Activated CD8-positive, alpha-beta memory T cell treated with anti-CD3 and anti-CD28 coated beads, Interleukin-2, amount 10 ng/mL, durations not matched to agents 7 days and 5 days (primary cell): ENCODE measurements at regions not wholly inside any gene's neighbourhood (a gene's known extent, or its start where the extent isn't known, plus 50 kb on each side); places are given as distances from the start of the nearest gene placed in this dataset.

Experiments used
- ATAC-seq: fragments of 150-1000 bp; cut with Tn5 transposase; one replicate; pipeline ENCODE4 v1.10.0; 2021; ENCODE audit warnings: moderate library complexity
- CTCF ChIA-PET: fragments of 350-600 bp; sonication (Branson Sonifier 250); formaldehyde crosslinking; loops from one replicate; lab custom pipeline; 2021; ENCODE audit warnings: antibody characterized with exemption; lab: Charles Lee
- DNase-seq: peaks from one replicate; pipeline ENCODE4 v3.0.0-alpha.2; 2020
- H3K27ac Mint-ChIP-seq: one replicate; pipeline ENCODE4 v1.8.0; 2021; ENCODE audit warnings: mild to moderate bottlenecking, mixed read lengths
- H3K27me3 Mint-ChIP-seq: one replicate; pipeline ENCODE4 v1.8.0; 2021; ENCODE audit warnings: mixed read lengths
- H3K36me3 Mint-ChIP-seq: one replicate; pipeline ENCODE4 v1.8.0; 2021; ENCODE audit warnings: mild to moderate bottlenecking, mixed read lengths
- H3K4me1 Mint-ChIP-seq: one replicate; pipeline ENCODE4 v1.8.0; 2021; ENCODE audit warnings: mixed read lengths
- H3K4me3 Mint-ChIP-seq: one replicate; pipeline ENCODE4 v1.8.0; 2021; ENCODE audit warnings: mild to moderate bottlenecking, moderate library complexity, mixed read lengths
- H3K9me3 Mint-ChIP-seq: one replicate; pipeline ENCODE4 v1.8.0; 2022; ENCODE audit warnings: low read depth, mixed read lengths

- H3K27me3 Mint-ChIP-seq, result peaks cover 2% of the 10 kb centered on the region
- H3K9me3 Mint-ChIP-seq, result no peaks in the 10 kb centered on the region
- CTCF ChIA-PET, result no interaction called here
- no peaks in the 10 kb centered on the region for H3K36me3 Mint-ChIP-seq
- DNase-seq (no peak), ATAC-seq (no peak)
- no peak overlapping the region for H3K4me3 Mint-ChIP-seq
- no peak overlapping the region for H3K27ac Mint-ChIP-seq
- H3K4me1 Mint-ChIP-seq, result no peaks in the 10 kb centered on the region
Observed at GRCh38 chr20:52747845-52748284, 224.3 kb upstream of the TSHZ2 start.

DNA sequence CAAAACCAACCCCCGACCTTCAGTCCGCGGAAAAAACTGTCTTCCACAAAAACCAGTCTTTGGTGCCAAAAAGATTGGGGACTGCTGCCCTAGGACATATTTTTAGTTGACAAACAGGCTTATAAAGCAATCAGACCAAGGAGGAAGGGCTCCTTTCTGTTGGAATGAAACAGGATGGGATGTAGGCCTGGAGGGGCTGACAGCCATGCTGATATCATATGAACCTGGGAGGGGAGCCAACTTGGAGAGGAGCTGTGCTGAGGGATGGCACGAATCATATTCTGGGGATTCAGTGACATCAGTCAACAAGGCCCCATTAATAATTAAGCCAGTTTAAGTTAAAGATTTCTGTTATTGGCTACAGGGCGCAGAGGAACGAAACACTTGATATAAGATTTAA lies 225.4 kb upstream of the TSHZ2 start:
- Mint-ChIP-seq H3K36me3 (no peaks in the 10 kb centered on the region), H3K9me3 (no peaks in the 10 kb centered on the region), H3K4me3 (no peak overlapping the region), H3K4me1 (no peaks in the 10 kb centered on the region), H3K27ac (no peak overlapping the region), H3K27me3 (peaks cover 2% of the 10 kb centered on the region)
- CTCF ChIA-PET, result no interaction called here
- ATAC-seq, result no peak
- DNase-seq, result no peak

DNA sequence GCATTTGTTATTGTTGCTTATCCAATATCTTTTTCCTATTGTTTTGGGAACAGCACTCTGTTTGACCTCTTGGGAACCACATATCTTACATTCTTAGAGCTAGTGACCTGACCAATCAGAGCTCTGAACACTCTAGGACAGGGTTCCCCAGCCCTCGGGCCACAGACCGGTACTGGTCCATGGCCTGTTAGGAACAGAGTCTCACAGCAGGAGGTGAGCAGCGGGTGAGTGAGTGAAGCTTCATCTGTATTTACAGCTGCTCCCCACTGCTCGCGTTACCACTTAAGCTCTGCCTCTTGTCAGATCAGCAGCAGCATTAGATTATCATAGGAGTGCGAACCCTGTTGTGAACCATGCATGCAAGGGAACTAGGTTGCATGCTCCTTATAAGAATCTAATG lies 226.0 kb upstream of the TSHZ2 start:
- Mint-ChIP-seq H3K27ac (no peak overlapping the region), H3K36me3 (no peaks in the 10 kb centered on the region), H3K4me1 (no peaks in the 10 kb centered on the region), H3K4me3 (no peak overlapping the region), H3K9me3 (no peaks in the 10 kb centered on the region), H3K27me3 (peaks cover 2% of the 10 kb centered on the region)
- ATAC-seq (no peak), DNase-seq (no peak)
- CTCF ChIA-PET, result no interaction called here

DNA sequence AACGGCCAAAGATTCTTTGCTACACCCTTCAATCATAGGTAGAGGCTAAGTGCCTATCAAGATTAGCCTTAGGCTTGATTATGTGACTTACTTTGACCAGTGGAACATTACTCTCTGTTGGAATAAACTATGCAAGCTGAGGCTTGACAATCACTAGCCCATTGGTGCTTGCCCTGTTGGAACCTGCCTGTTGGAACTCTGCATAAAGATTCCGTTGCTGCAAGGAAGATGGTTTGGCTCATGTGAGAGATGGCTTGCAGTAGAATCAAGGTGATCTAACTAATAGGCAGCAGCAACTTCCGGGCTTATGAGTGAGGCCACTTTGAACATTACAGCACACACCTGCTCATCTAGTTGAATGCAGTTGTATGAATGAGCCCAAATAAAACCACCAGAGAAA lies 227.7 kb upstream of the TSHZ2 start:
- H3K27ac Mint-ChIP-seq, result no peak overlapping the region
- no peaks in the 10 kb centered on the region for H3K9me3 Mint-ChIP-seq
- no peak overlapping the region for H3K4me3 Mint-ChIP-seq
- ATAC-seq (no peak), DNase-seq (no peak)
- peaks cover 2% of the 10 kb centered on the region for H3K27me3 Mint-ChIP-seq
- no peaks in the 10 kb centered on the region for H3K4me1 Mint-ChIP-seq
- no peaks in the 10 kb centered on the region for H3K36me3 Mint-ChIP-seq
- CTCF ChIA-PET, result no interaction called here

DNA sequence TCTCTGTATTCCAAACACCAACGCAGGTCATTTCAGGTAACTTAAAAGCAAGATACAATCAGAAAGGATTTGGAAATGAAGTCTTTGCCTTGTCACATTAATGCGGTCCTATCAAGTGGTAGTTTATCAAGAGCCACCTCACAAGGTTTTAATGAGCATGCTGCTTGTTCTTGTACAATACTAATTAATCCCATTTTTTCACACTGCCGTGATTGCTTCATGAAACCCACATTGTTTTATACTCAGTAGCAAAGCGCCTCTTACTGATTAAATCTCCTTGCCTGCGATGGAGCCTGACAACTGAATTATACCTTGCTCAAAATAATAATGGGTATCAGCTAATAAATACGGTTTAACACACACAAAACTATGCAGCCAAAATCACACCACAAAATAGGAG lies 234.1 kb upstream of the TSHZ2 start:
- H3K9me3 Mint-ChIP-seq, result no peaks in the 10 kb centered on the region
- H3K4me1 Mint-ChIP-seq, result no peaks in the 10 kb centered on the region
- H3K27me3 Mint-ChIP-seq, result peaks cover 2% of the 10 kb centered on the region
- H3K4me3 Mint-ChIP-seq, result no peak overlapping the region
- no peaks in the 10 kb centered on the region for H3K36me3 Mint-ChIP-seq
- CTCF ChIA-PET, result no interaction called here
- ATAC-seq (no peak), DNase-seq (no peak)
- no peak overlapping the region for H3K27ac Mint-ChIP-seq

- DNase-seq, result no peak
- no peaks in the 10 kb centered on the region for H3K36me3 Mint-ChIP-seq
- CTCF ChIA-PET, result no interaction called here
- H3K9me3 Mint-ChIP-seq, result no peaks in the 10 kb centered on the region
- no peak overlapping the region for H3K4me3 Mint-ChIP-seq
- H3K4me1 Mint-ChIP-seq, result no peaks in the 10 kb centered on the region
- no peak for ATAC-seq
- no peak overlapping the region for H3K27ac Mint-ChIP-seq
- peaks cover 2% of the 10 kb centered on the region for H3K27me3 Mint-ChIP-seq
Observed at GRCh38 chr20:52736507-52736906, 235.7 kb upstream of the TSHZ2 start.

DNA sequence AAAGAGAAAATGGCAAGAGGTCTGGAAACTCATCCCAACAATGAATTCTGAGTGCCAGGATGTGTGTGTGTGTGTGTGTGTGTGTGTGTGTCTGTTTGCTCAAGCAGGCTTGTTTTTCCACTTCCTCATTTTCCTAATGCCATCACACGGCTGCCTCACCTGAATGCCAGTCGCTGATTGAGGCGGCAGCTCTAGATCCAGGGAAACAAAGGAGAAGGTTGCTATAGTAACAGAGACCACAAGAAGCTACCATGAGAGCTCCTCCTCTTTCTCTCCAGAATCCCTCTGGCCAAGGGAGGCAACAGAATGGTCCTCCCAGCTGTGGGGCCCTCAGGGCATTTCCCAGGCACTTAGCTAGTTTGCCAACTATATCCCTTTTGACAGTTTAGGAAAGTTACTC lies 241.1 kb upstream of the TSHZ2 start:
- ATAC-seq (no peak), DNase-seq (no peak)
- Mint-ChIP-seq H3K36me3 (no peaks in the 10 kb centered on the region), H3K27me3 (peaks cover 2% of the 10 kb centered on the region), H3K4me3 (no peak overlapping the region), H3K4me1 (no peaks in the 10 kb centered on the region), H3K27ac (no peak overlapping the region), H3K9me3 (peaks cover 2% of the 10 kb centered on the region)
- CTCF ChIA-PET, result no interaction called here

DNA sequence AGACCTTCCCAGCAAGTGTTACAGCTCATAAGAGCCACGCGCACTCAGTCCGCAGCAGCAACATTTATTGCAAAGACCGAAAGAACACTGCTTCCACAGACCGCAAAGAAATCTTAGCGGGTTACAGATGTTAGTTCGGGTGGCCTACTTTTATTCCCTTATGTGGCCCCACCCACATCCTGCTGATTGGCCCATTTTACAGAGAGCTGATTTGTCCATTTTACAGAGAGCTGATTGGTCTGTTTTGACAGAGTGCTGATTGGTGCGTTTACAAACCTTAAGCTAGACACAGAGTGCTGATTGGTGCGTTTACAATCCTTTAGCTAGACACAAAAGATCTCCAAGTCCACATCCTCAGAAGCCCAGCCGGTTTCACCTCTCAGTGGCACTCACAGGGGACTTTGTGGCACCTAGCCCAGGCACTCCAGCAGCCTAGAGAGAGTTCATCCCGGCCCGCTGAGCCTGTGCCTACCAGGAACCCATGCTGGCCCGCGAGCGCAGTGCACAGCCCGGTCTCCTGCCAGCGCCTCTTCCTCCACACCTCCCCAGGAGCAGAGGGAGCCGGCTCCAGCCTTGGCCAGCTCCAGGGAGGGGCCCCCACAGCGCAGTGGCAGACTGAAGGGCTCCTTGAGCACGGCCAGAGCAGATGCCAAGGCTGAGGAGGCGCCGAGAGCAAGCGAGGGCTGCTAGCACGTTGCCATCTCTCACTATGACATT lies 244.3 kb upstream of the TSHZ2 start:
- Mint-ChIP-seq H3K9me3 (peaks cover 2% of the 10 kb centered on the region), H3K4me1 (no peaks in the 10 kb centered on the region), H3K4me3 (no peak overlapping the region), H3K27me3 (no peaks in the 10 kb centered on the region), H3K27ac (no peak overlapping the region), H3K36me3 (no peaks in the 10 kb centered on the region)
- CTCF ChIA-PET, result no interaction called here
- DNase-seq (no peak), ATAC-seq (no peak)

DNA sequence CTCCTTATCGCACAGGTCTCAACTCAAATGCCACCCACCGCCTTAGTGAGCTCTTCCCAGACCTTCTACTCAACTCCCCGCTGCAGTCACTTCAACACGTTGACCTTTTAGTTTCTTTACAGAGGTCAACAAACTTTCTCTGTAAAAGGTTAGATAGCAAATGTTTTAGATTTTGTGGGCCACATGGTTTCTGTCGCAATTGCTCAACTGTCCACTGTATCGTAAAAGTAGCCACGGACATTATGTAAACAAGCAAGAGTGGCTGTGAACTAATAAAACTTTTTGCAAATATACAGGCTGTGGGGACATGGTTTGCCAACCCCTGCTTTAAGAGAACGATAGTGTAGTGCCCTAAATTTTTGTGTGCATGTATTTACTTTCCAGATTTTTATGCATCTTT lies 247.6 kb upstream of the TSHZ2 start:
- CTCF ChIA-PET, result no interaction called here
- peaks cover 2% of the 10 kb centered on the region for H3K9me3 Mint-ChIP-seq
- no peak overlapping the region for H3K4me3 Mint-ChIP-seq
- ATAC-seq (no peak), DNase-seq (no peak)
- no peaks in the 10 kb centered on the region for H3K36me3 Mint-ChIP-seq
- H3K27me3 Mint-ChIP-seq, result no peaks in the 10 kb centered on the region
- no peak overlapping the region for H3K27ac Mint-ChIP-seq
- no peaks in the 10 kb centered on the region for H3K4me1 Mint-ChIP-seq

DNA sequence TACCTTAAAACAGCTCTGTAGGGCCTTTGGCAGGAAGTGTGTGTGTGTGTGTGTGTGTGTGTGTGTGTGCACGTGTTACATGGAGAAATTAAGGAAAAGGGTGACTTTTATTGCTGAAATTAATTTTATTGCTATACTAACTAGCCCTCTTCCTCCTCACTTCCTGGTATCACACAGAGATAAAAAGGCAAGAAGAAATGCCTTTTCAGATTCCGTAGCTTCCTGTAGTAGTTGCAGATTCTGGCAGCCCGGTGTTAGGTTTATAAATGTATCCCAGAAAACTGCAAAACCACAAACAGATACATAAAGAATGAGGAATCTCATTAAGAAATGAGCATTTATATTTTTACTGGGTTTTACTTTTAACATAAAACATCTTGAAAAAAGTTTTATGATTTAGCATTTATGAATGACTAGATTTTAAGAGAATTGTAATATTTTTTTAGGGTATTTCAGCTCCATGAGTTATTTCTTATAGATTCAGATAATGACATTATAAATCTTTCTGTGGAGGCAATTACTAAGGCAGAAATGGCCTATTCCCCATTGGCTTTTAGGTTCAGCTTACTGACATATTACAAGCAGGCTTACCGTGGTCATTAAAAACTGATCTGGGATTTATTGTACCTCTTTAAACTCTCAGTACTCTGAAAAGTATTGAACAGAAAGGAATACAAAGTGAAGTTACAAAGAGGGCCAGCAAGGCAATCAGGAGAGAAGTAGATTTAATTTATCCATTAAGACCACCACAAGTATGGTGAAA lies 249.1 kb upstream of the TSHZ2 start:
- ATAC-seq (no peak), DNase-seq (no peak)
- no peaks in the 10 kb centered on the region for H3K4me1 Mint-ChIP-seq
- H3K4me3 Mint-ChIP-seq, result no peak overlapping the region
- H3K27ac Mint-ChIP-seq, result no peak overlapping the region
- no peaks in the 10 kb centered on the region for H3K9me3 Mint-ChIP-seq
- CTCF ChIA-PET, result no interaction called here
- no peaks in the 10 kb centered on the region for H3K36me3 Mint-ChIP-seq
- H3K27me3 Mint-ChIP-seq, result no peaks in the 10 kb centered on the region

GRCh38 chr20:52708137-52708536 lies 264.0 kb upstream of the TSHZ2 start:
- Mint-ChIP-seq H3K27me3 (no peaks in the 10 kb centered on the region), H3K9me3 (no peaks in the 10 kb centered on the region), H3K4me1 (no peaks in the 10 kb centered on the region), H3K27ac (no peak overlapping the region), H3K4me3 (no peak overlapping the region), H3K36me3 (no peaks in the 10 kb centered on the region)
- ATAC-seq (no peak), DNase-seq (no peak)
- CTCF ChIA-PET, result no interaction called here

- Mint-ChIP-seq H3K4me3 (no peak overlapping the region), H3K9me3 (no peaks in the 10 kb centered on the region), H3K27me3 (no peaks in the 10 kb centered on the region), H3K36me3 (no peaks in the 10 kb centered on the region), H3K27ac (no peak overlapping the region), H3K4me1 (no peaks in the 10 kb centered on the region)
- DNase-seq, result no peak
- ATAC-seq, result no peak
- CTCF ChIA-PET, result no interaction called here
Observed at GRCh38 chr20:52704553-52704952, 267.6 kb upstream of the TSHZ2 start.

DNA sequence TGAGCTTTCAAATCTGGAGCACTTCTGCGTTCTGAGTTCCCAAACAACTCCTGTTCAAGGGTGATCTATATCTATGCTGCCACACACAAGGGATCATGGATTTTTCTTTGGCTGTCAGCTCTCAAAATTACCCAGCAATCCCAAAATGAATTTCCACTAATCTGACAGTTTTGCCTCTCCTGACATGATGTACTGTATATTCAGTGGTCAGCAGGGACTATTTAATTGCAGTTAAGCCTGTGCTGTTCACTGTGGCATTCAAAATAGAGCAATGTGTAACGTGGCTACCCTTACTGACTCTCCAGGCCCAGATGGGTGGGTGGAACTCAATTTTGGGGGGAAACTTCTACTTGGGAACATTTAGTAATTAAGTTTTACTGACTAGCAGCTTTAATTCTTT lies 283.8 kb upstream of the TSHZ2 start:
- no peaks in the 10 kb centered on the region for H3K27me3 Mint-ChIP-seq
- H3K27ac Mint-ChIP-seq, result no peak overlapping the region
- H3K4me1 Mint-ChIP-seq, result no peaks in the 10 kb centered on the region
- DNase-seq (no peak), ATAC-seq (no peak)
- no peaks in the 10 kb centered on the region for H3K36me3 Mint-ChIP-seq
- no peaks in the 10 kb centered on the region for H3K9me3 Mint-ChIP-seq
- CTCF ChIA-PET, result no interaction called here
- H3K4me3 Mint-ChIP-seq, result no peak overlapping the region

DNA sequence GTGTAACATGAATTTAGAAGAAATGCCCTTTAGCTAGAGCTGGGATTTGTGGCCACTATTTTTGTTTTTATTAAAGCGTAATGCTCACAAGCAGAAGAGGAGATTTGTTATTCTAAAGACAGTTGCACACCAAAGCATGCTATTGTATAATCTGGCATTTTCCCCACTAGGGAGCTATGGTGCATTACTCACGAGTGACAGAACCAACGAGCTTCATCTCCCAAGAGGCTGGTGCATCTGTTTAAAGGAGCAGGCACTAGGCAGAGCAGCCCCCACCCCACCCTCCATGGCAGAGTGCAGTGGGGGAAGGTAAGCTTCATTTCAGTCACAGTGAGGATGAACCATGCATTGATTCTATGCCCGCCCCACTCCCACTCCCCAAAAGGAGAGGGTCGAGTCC lies 287.3 kb upstream of the TSHZ2 start:
- Mint-ChIP-seq H3K27me3 (no peaks in the 10 kb centered on the region), H3K36me3 (no peaks in the 10 kb centered on the region), H3K27ac (no peak overlapping the region), H3K9me3 (no peaks in the 10 kb centered on the region), H3K4me1 (no peaks in the 10 kb centered on the region), H3K4me3 (no peak overlapping the region)
- DNase-seq (no peak), ATAC-seq (no peak)
- CTCF ChIA-PET, result no interaction called here
